H1 (cell line): ENCODE measurements at regions not wholly inside any gene's neighbourhood (a gene's known extent, or its start where the extent isn't known, plus 50 kb on each side); places are given as distances from the start of the nearest gene placed in this dataset.

ENCODE experiments used
- CTCF ChIA-PET: fragments of 300-600 bp; sonication (Branson Sonifier 250); formaldehyde crosslinking; loops from one replicate; lab custom pipeline; 2021; ENCODE audit not compliant: partially characterized antibody; lab: Charles Lee
- POLR2A ChIA-PET: fragments of 300-600 bp; sonication (Branson Sonifier 250); formaldehyde crosslinking; loops from one replicate; lab custom pipeline; 2021; ENCODE audit warnings: inconsistent platforms; ENCODE audit not compliant: partially characterized antibody; lab: Charles Lee
- DNase-seq, 2 experiments: peaks; one replicate each; pipeline versions ENCODE4 v3.0.0 to v3.0.0-alpha.2; 2010 to 2022; ENCODE audit warnings: low spot score in 2 of 2, low read depth in 1 of 2, mixed read lengths in 1 of 2
- FAIRE-seq: peaks from 2 replicates; lab custom pipeline; 2011; peaks lifted over from hg19 to GRCh38; lab: Jason Lieb, UNC
- H2AFZ ChIP-seq: 2 replicates; pipeline ENCODE4 v1.8.1; 2012; ENCODE audit warnings: low read length, inconsistent platforms
- H2AK5ac ChIP-seq: 2 replicates; pipeline ENCODE4 v1.6.1; 2013; ENCODE audit warnings: low read depth, low read length
- H2BK120ac ChIP-seq: replicated peaks from 2 replicates; pipeline ENCODE3; 2013; ENCODE audit warnings: low read depth, low read length, inconsistent platforms
- H2BK12ac ChIP-seq: 2 replicates; pipeline ENCODE4 v1.6.1; 2013; ENCODE audit warnings: low read depth, low read length
- H2BK15ac ChIP-seq: 2 replicates; pipeline ENCODE4 v1.6.1; 2013; ENCODE audit warnings: low read length
- H2BK20ac ChIP-seq: 2 replicates; pipeline ENCODE4 v1.6.1; 2013; ENCODE audit warnings: low read length
- H2BK5ac ChIP-seq: 2 replicates; pipeline ENCODE4 v1.6.1; 2013; ENCODE audit warnings: low read depth, low read length
- H3K14ac ChIP-seq: 2 replicates; pipeline ENCODE4 v1.6.1; 2013; ENCODE audit warnings: inconsistent platforms; ENCODE audit not compliant: insufficient read length
- H3K18ac ChIP-seq: 2 replicates; pipeline ENCODE4 v1.6.1; 2013; ENCODE audit warnings: low read length; ENCODE audit errors: extremely low read depth
- H3K23ac ChIP-seq: 2 replicates; pipeline ENCODE4 v1.6.1; 2013; ENCODE audit warnings: inconsistent platforms; ENCODE audit not compliant: insufficient read length
- H3K23me2 ChIP-seq: 2 replicates; pipeline ENCODE4 v1.6.1; 2013; ENCODE audit warnings: low read depth, low read length
- H3K27ac ChIP-seq: 2 replicates; pipeline ENCODE4 v1.6.1; 2011; ENCODE audit warnings: low read depth, low read length, inconsistent platforms
- H3K27me3 ChIP-seq, 4 experiments: replicated peaks in 1 of 4; 1 replicate in 1 of 4; 2 replicates in 3 of 4; pipeline versions ENCODE4 v1.6.1 to v1.8.1; 2011 to 2013; ENCODE audit warnings: low read length in 3 of 4, mild to moderate bottlenecking in 3 of 4, inconsistent platforms in 2 of 4, mixed read lengths in 2 of 4, moderate library complexity in 1 of 4; ENCODE audit not compliant: control insufficient read depth in 3 of 4, insufficient read depth in 3 of 4; ENCODE audit errors: extremely low read depth in 1 of 4
- H3K36me3 ChIP-seq, 4 experiments: 2 replicates each; pipeline versions ENCODE4 v1.6.1 to v1.8.1; 2011 to 2013; ENCODE audit warnings: mild to moderate bottlenecking in 4 of 4, low read length in 3 of 4, moderate library complexity in 2 of 4, control low read depth in 1 of 4, inconsistent platforms in 1 of 4; ENCODE audit not compliant: insufficient read depth in 4 of 4, control insufficient read depth in 2 of 4
- H3K4ac ChIP-seq: replicated peaks from 2 replicates; pipeline ENCODE3; 2013; ENCODE audit warnings: low read length, low read depth, mixed read lengths, inconsistent platforms; ENCODE audit not compliant: insufficient read length
- H3K4me1 ChIP-seq, 4 experiments: replicated peaks in 1 of 4; 1 replicate in 1 of 4; 2 replicates in 3 of 4; pipeline versions ENCODE4 v1.6.1 to v1.8.1; 2011 to 2013; ENCODE audit warnings: low read length in 3 of 4, inconsistent platforms in 2 of 4, mixed read lengths in 1 of 4; ENCODE audit not compliant: insufficient read depth in 4 of 4, control insufficient read depth in 3 of 4
- H3K4me2 ChIP-seq, 2 experiments: 2 replicates each; pipeline versions ENCODE4 v1.6.1 to v1.8.1; 2011 to 2013; ENCODE audit warnings: low read depth in 2 of 2, low read length in 2 of 2, control low read depth in 1 of 2, inconsistent platforms in 1 of 2, mild to moderate bottlenecking in 1 of 2; ENCODE audit not compliant: insufficient read depth in 1 of 2
- H3K4me3 ChIP-seq, 4 experiments: fragments of 200-600, 300-600 bp in 1 of 4; sonication (generic), shearing (Covaris generic), sonication (Bioruptor Twin) in 1 of 4; 2 replicates each; pipeline versions ENCODE4 v1.5.1 to v1.8.1; 2011 to 2016; ENCODE audit warnings: low read length in 4 of 4, low read depth in 3 of 4, control low read depth in 2 of 4, inconsistent platforms in 2 of 4, mild to moderate bottlenecking in 2 of 4, mixed read lengths in 1 of 4, moderate library complexity in 1 of 4; ENCODE audit not compliant: insufficient read depth in 2 of 4; ENCODE audit errors: extremely low read depth in 1 of 4
- H3K56ac ChIP-seq: replicated peaks from 2 replicates; pipeline ENCODE3; 2013; ENCODE audit warnings: low read depth, mild to moderate bottlenecking, mixed read lengths, low read length, inconsistent platforms; ENCODE audit not compliant: insufficient read length
- H3K79me1 ChIP-seq: 2 replicates; pipeline ENCODE4 v1.6.1; 2013; ENCODE audit warnings: low read depth, low read length, control low read depth
- H3K79me2 ChIP-seq, 2 experiments: 2 replicates each; pipeline versions ENCODE4 v1.6.1 to v1.8.1; 2012 to 2013; ENCODE audit warnings: low read length in 2 of 2, mild to moderate bottlenecking in 2 of 2, inconsistent platforms in 1 of 2; ENCODE audit not compliant: insufficient read depth in 2 of 2, control insufficient read depth in 1 of 2
- H3K9ac ChIP-seq, 4 experiments: replicated peaks in 1 of 4; 1 replicate in 1 of 4; 2 replicates in 3 of 4; pipeline versions ENCODE4 v1.6.1 to v1.8.1; 2011 to 2013; ENCODE audit warnings: low read depth in 3 of 4, low read length in 3 of 4, control low read depth in 2 of 4, mild to moderate bottlenecking in 2 of 4, moderate library complexity in 2 of 4, inconsistent platforms in 1 of 4; ENCODE audit errors: extremely low read depth in 1 of 4
- H3K9me3 ChIP-seq, 2 experiments: 2 replicates each; pipeline versions ENCODE4 v1.6.1 to v1.8.1; 2012 to 2013; ENCODE audit warnings: mild to moderate bottlenecking in 2 of 2, moderate library complexity in 2 of 2, control low read depth in 1 of 2, inconsistent platforms in 1 of 2, low read depth in 1 of 2, low read length in 1 of 2, mixed read lengths in 1 of 2; ENCODE audit not compliant: insufficient read depth in 2 of 2
- H4K20me1 ChIP-seq, 2 experiments: replicated peaks in 1 of 2; 2 replicates each; pipeline versions ENCODE3 to v1.8.1; 2011 to 2013; ENCODE audit warnings: inconsistent platforms in 2 of 2, low read length in 2 of 2, mild to moderate bottlenecking in 1 of 2; ENCODE audit not compliant: insufficient read depth in 2 of 2, control insufficient read depth in 1 of 2
- H4K5ac ChIP-seq: 2 replicates; pipeline ENCODE4 v1.6.1; 2013; ENCODE audit warnings: low read length, low read depth, mixed read lengths, inconsistent platforms; ENCODE audit not compliant: insufficient read length
- H4K8ac ChIP-seq: 2 replicates; pipeline ENCODE4 v1.8.0; 2013; ENCODE audit warnings: mild to moderate bottlenecking, moderate library complexity, low read length, inconsistent platforms; ENCODE audit not compliant: insufficient read depth; ENCODE audit errors: extremely low read depth
- H4K91ac ChIP-seq: replicated peaks from 2 replicates; pipeline ENCODE3; 2013; ENCODE audit warnings: low read length, mixed read lengths, inconsistent platforms; ENCODE audit not compliant: insufficient read length
- ASH2L ChIP-seq: fragments of 200-600, 300-600 bp; sonication (generic); IDR thresholded peaks from one replicate; pipeline ENCODE4 v1.7.1; 2017; ENCODE audit warnings: low read length
- KDM5A ChIP-seq: fragments of 200-600 bp; IDR thresholded peaks from 2 replicates; pipeline ENCODE4 v1.7.1; 2012; ENCODE audit warnings: mild to moderate bottlenecking, low read length, inconsistent platforms, mixed read lengths
- SIX5 ChIP-seq: IDR thresholded peaks from 2 replicates; pipeline ENCODE4 v1.6.1; 2011; ENCODE audit warnings: mild to moderate bottlenecking, low read depth, low read length
- WGBS, 2 experiments: shearing (Covaris generic) in 1 of 2; methylation state at CpG; one replicate each; pipeline versions ENCODE4 v1.1.6 to v1.1.7; 2013 to 2015; ENCODE audit warnings: low lambda C conversion rate in 2 of 2, mixed read lengths in 2 of 2, inconsistent platforms in 1 of 2, low coverage in 1 of 2, missing lambda C conversion rate in 1 of 2; ENCODE audit not compliant: insufficient replicate concordance in 2 of 2, insufficient coverage in 1 of 2, insufficient read length in 1 of 2; ENCODE audit errors: extremely low coverage in 1 of 2, missing lambda C conversion rate in 1 of 2; 5-methylcytosine and 5-hydroxymethylcytosine counted together

DNA sequence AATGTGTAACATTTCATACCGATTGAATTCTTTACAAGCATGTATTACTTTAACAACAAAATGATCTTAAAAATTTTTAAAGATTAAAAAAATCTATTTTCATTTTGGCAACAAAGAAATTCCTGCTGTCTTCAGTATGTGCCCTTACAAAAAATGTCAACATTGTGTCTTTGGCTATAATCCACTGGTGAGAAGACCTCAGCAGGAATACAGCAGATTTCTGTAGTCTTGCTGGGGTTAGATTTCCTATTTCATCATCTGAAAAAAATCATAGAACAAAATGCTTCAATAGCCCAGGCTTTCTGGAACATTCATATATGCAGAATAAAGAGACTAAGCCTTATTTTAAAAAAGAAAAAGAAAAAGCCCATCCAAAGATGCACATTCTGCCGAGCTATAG is 129.1 kb upstream of the CA10 start:
- Histone ChIP-seq H3K56ac (no peak overlapping the region), H4K20me1 (no peaks in the 10 kb centered on the region), H2AFZ (no peak overlapping the region), H4K8ac (no peak overlapping the region), H3K79me1 (no peaks in the 10 kb centered on the region), H3K4me1 (no peaks in the 10 kb centered on the region), H3K18ac (no peak overlapping the region), H3K4me3 (no peak overlapping the region), H3K9me3 (no peaks in the 10 kb centered on the region), H4K91ac (no peak overlapping the region), H2BK120ac (no peak overlapping the region), H3K27me3 (no peaks in the 10 kb centered on the region), H3K36me3 (no peaks in the 10 kb centered on the region), H3K4ac (no peak overlapping the region), H2BK15ac (no peak overlapping the region), H3K9ac (no peak overlapping the region), H2BK12ac (no peak overlapping the region), H3K23ac (no peak overlapping the region), H3K79me2 (no peaks in the 10 kb centered on the region), H2BK5ac (no peak overlapping the region), H3K14ac (no peak overlapping the region), H2AK5ac (no peak overlapping the region), H2BK20ac (no peak overlapping the region), H4K5ac (no peak overlapping the region), H3K23me2 (no peaks in the 10 kb centered on the region), H3K27ac (no peak overlapping the region), H3K4me2 (no peak overlapping the region)
- WGBS, 2 experiments, result 98% methylated on average over 2 of the region's 2 CpGs; no CpG with 5 or more reads in 1 of the 2 experiments
- ChIA-PET CTCF (interaction anchor here (1.9 kb wide), 1 partner anchor 9 kb away, joined by 5 read pairs; no protein-coding TSS in a partner anchor), POLR2A (no interaction called here)
- DNase-seq, result no peak
- TF ChIP-seq KDM5A (no peak), ASH2L (no peak), SIX5 (no peak)
- FAIRE-seq, result no peak
